ENCODE measurements at regions not wholly inside any gene's neighbourhood (a gene's known extent, or its start where the extent isn't known, plus 50 kb on each side); places are given as distances from the start of the nearest gene placed in this dataset.

DNA sequence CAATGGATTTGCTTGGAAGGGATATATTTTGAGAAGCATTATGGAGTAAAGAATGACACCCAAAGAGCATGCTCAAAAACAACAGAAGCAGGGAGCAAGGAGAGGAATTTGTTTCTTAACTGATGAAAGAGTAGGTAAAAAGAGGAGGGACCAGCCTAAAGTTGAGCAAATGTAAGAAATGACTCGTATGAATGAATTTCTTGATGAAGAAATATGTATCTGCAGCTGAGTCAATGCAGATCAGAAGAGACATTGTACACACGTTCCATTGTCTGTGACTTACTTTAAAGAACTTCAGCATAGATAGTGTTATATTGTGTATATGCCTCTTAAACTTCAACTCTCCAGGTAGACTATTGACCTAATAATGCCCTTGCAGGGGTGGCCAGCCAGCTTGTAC lies 112.7 kb upstream of the NREP start:
- TF ChIP-seq, protein P1, sequence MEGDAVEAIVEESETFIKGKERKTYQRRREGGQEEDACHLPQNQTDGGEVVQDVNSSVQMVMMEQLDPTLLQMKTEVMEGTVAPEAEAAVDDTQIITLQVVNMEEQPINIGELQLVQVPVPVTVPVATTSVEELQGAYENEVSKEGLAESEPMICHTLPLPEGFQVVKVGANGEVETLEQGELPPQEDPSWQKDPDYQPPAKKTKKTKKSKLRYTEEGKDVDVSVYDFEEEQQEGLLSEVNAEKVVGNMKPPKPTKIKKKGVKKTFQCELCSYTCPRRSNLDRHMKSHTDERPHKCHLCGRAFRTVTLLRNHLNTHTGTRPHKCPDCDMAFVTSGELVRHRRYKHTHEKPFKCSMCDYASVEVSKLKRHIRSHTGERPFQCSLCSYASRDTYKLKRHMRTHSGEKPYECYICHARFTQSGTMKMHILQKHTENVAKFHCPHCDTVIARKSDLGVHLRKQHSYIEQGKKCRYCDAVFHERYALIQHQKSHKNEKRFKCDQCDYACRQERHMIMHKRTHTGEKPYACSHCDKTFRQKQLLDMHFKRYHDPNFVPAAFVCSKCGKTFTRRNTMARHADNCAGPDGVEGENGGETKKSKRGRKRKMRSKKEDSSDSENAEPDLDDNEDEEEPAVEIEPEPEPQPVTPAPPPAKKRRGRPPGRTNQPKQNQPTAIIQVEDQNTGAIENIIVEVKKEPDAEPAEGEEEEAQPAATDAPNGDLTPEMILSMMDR (conservative IDR thresholded peaks at IDR 0.05; ENCODE audit: low read length), result no peak
- no peak for TF ChIP-seq EZH2phosphoT487 (IDR thresholded peaks at IDR 0.05; ENCODE audit: borderline replicate concordance, low read depth, low read length)
